ENCODE measurements at regions not wholly inside any gene's neighbourhood (a gene's known extent, or its start where the extent isn't known, plus 50 kb on each side); places are given as distances from the start of the nearest gene placed in this dataset.

DNA sequence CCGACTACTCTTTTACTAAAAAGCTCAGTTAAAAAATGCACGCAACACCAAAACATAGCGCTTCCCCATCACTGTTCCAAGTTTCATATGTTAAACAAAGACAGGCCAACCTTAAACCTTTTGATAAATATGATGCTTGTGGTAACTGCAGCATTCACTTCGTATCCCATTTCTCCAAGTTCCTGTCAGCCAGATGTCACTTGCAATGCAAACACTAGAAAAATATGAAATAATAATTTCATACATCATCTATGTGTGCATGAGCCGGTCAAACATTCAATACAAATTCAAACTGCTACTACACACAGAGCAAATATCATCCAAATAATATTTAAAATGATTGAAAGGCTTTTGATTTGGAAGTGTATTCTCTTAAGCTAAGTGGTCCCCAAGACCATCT, 636.5 kb downstream of the LMO4 start:
- DNase-seq (ENCODE audit: low read depth in 1 of 2, low spot score in 1 of 2) = no peak
- TF ChIP-seq JUND (IDR thresholded peaks at IDR 0.05; ENCODE audit: low read depth) = no peak
- in situ Hi-C loops (cut with HindIII; ENCODE audit: low pct_unique_long_range_greater_than_20kb, low sequenced_read_pairs) = no loop called here

DNA sequence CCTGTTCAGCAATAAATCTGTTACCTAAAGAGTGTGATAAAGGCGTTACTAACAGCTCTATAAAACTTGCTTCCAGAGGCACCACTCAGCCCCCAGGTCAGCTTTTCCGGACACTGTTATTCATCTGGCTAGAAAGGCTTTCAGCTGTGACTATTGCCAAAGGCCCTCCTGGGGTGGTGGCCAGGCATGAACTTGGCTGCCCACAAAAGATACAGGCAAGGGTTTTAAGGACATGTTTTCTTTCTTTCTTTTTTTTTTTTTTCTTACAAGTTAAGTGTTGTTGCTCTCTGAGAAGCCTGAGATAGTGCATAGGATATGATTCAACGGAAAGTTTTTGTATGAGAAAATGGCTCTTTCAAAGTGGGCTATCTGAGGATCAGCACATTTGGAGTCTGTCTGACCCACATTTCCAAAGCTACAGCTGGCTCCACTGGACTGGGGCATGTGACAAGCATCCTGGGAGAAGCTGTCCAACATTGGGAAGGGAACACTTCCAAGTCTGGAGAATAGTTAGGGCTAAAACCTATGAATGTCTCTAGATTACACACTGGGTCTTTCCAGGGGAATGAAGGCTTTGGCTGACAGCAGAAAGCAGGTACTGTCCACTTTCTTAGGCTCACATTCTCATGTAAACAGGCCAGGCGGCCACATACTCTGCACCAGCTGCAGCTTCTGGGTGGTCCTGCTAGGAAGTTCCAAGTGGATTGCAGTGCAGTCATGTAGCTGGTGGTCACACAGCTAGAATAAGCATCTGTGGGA, 639.7 kb downstream of the LMO4 start:
- TF ChIP-seq JUND (IDR thresholded peaks at IDR 0.05; ENCODE audit: low read depth) = no peak
- no peak for DNase-seq (ENCODE audit: low read depth in 1 of 2, low spot score in 1 of 2)
- in situ Hi-C loops (cut with HindIII; ENCODE audit: low pct_unique_long_range_greater_than_20kb, low sequenced_read_pairs) = no loop called here

DNA sequence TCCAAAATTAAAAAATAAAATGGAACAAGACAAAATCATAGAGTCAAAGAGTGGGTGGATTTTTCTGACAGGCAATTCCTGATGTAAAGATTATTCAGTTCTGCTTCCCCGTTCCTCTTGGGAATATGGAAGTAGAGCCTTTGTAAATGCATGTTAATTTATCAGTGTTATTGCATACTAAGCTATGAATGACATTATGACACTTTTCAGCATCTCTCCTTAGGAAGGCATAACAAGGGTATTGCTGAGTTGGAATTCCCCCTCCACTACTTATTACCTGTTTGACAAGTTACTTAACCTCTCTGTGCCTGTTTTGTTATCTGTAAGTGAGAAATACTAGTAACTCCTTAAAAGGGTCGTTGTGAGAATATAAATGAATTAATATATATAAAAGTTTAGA, 640.4 kb downstream of the LMO4 start:
- DNase-seq (ENCODE audit: low read depth in 1 of 2, low spot score in 1 of 2) = no peak
- no peak for TF ChIP-seq JUND (IDR thresholded peaks at IDR 0.05; ENCODE audit: low read depth)
- in situ Hi-C loops (cut with HindIII; ENCODE audit: low pct_unique_long_range_greater_than_20kb, low sequenced_read_pairs) = no loop called here

DNA sequence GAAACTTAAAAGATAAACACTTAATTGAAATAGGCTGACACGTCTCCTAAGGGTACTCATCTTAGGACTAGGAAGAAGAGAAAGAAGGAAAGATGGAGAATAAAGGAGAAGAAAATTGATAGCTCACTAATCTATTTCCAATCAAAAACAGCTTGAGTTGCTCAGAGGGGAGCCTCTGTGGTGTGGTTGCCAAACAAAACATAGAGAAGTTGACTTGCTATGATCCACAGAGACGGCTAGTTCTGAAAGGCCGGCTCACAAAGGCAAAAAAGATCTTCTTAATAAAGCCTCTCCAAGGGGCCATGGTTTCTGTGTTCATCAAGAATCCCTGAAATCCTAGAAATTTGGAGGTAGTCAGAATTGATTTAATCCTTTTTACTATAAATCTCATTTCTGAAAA, 644.1 kb downstream of the LMO4 start:
- no peak for DNase-seq (ENCODE audit: low read depth in 1 of 2, low spot score in 1 of 2)
- in situ Hi-C loops (cut with HindIII; ENCODE audit: low pct_unique_long_range_greater_than_20kb, low sequenced_read_pairs) = no loop called here
- no peak for TF ChIP-seq JUND (IDR thresholded peaks at IDR 0.05; ENCODE audit: low read depth)

DNA sequence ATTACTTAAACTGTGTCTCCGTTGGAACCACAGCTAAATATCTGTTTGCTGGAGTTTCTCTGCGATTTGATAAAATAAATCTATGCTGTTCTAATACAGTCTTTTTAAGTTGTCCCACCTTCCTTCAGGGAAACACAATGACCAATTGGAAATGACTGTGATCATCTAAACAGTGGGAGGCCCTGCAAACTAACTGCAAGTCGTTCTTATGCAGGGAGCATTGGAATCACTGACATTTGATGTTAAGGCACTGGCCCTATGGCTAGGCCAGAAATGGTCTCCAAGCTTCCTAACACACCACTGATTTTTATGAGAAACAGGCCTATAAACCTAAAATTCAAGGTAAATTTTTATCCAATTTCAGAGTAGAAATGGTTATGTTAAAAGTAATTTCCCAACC, 645.2 kb downstream of the LMO4 start:
- no peak for DNase-seq (ENCODE audit: low read depth in 1 of 2, low spot score in 1 of 2)
- in situ Hi-C loops (cut with HindIII; ENCODE audit: low pct_unique_long_range_greater_than_20kb, low sequenced_read_pairs) = no loop called here
- no peak for TF ChIP-seq JUND (IDR thresholded peaks at IDR 0.05; ENCODE audit: low read depth)

DNA sequence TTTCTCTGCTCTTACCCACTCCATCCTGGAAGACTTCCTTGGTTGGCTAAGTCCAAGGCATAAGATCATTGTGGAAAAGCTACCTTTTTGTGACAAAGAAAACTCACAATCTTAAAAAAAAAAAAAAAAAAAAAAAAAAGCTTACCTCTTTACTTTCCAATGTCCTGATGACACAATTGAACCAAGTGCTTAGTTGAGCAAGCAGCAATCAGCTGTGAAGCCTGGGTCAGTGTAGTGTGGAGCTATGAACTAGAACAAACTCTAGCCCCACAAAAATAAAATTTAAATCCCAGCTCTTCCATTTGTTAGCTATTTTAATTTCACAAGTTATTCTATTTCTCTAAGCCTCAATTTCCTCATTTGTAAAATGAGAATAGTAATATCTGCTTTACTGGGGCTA, 647.6 kb downstream of the LMO4 start:
- DNase-seq (ENCODE audit: low read depth in 1 of 2, low spot score in 1 of 2) = no peak
- TF ChIP-seq JUND (IDR thresholded peaks at IDR 0.05; ENCODE audit: low read depth) = no peak
- in situ Hi-C loops (cut with HindIII; ENCODE audit: low pct_unique_long_range_greater_than_20kb, low sequenced_read_pairs) = no loop called here

DNA sequence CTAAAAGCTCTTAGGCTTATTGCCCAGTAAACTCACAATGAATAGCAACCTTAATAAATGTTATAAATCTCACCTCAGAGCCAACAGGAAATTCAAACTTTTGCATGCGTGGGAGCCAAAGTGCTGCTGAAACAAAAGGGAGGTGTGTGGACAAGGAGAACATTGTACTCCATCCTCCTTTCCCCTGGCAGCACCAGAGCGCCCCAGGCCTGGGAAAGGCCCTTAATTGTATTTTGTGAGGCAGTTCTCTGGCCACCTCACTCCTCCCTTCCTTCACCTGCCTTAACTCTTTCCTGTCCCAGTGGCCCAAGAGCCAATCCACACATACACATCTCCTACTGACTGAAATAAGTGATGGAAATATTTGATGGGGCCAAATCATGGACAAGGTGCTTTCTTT, 648.5 kb downstream of the LMO4 start:
- in situ Hi-C loops (cut with HindIII; ENCODE audit: low pct_unique_long_range_greater_than_20kb, low sequenced_read_pairs) = no loop called here
- DNase-seq (ENCODE audit: low read depth in 1 of 2, low spot score in 1 of 2) = peak in 1 of 2 experiments; percentile 22
- TF ChIP-seq JUND (IDR thresholded peaks at IDR 0.05; ENCODE audit: low read depth) = no peak

DNA sequence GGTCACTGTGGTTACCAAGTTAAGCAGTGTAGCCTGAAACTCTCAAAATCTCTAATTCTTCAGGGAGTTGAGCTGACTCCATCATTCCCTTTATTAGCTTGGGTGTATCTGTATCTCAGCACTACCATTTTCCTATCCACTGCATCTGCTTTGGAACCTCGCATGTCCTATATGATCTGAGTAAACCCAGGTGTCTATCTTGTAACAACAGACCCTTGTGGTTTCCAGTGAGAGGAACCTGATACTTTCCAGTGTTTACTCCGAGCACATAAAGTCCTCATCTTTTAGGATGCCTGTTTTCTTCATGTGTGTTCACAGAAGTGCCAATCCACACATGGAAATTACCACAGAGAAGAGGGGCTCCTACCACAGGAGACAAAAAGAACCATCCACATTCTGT, 650.4 kb downstream of the LMO4 start:
- in situ Hi-C loops (cut with HindIII; ENCODE audit: low pct_unique_long_range_greater_than_20kb, low sequenced_read_pairs) = no loop called here
- no peak for DNase-seq (ENCODE audit: low read depth in 1 of 2, low spot score in 1 of 2)
- no peak for TF ChIP-seq JUND (IDR thresholded peaks at IDR 0.05; ENCODE audit: low read depth)

DNA sequence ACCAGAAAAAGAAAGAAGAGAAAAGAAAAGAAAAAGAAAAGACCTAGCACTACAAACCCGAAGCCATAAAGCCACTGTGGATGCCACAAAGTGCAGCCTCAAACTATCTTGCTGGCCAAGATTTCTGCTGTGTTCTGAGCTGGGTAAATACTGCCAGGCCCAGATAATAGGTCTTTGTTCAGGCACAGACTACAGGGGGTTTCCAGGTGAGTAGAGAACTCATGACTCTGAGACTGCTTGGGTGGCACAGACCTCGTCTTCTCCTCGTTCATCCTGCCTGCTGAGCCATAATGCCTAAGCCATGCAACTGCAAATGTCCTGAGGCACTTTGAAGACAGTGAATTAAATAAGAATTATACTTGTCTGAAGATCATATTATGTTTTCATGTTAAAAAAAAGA, 651.8 kb downstream of the LMO4 start:
- no peak for DNase-seq (ENCODE audit: low read depth in 1 of 2, low spot score in 1 of 2)
- in situ Hi-C loops (cut with HindIII; ENCODE audit: low pct_unique_long_range_greater_than_20kb, low sequenced_read_pairs) = no loop called here
- TF ChIP-seq JUND (IDR thresholded peaks at IDR 0.05; ENCODE audit: low read depth) = no peak

DNA sequence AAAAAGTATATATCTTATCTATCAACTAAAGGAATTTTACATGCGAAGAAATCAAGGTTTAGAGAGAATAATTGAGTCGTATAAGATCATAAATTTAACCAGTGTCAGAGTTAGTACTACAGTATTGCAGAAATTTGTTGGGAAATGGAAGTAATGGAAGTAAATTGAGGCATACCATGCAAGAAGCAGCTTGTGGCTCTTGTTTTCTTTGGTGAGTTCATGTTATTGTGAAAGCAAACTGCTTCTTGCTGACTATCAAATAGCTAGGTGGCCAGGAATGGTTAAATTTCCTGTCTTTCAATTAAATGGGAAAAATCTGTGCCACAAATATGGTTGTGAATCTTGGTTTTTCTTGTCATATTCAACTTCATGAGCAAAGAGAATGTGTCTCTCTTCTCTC, 652.7 kb downstream of the LMO4 start:
- TF ChIP-seq JUND (IDR thresholded peaks at IDR 0.05; ENCODE audit: low read depth) = no peak
- DNase-seq (ENCODE audit: low read depth in 1 of 2, low spot score in 1 of 2) = no peak
- in situ Hi-C loops (cut with HindIII; ENCODE audit: low pct_unique_long_range_greater_than_20kb, low sequenced_read_pairs) = no loop called here

DNA sequence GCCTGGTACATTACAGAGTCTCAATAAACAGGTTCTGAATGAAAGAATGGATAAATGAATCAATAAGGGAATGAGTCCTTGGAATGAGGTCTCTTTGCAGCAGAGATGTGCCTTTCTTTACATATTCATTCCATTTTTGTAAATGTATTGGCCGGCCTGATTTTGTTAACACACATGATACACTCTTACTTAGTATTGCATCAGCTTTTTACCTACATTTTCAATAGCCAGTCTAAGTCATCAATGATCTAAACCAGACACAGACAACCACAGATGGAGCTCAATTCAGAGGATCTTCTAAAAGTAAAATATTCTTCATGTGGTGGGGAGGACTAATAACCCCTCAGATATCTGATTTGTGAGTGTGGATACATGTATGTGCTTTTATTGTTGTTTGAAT, 653.1 kb downstream of the LMO4 start:
- no peak for TF ChIP-seq JUND (IDR thresholded peaks at IDR 0.05; ENCODE audit: low read depth)
- DNase-seq (ENCODE audit: low read depth in 1 of 2, low spot score in 1 of 2) = no peak
- in situ Hi-C loops (cut with HindIII; ENCODE audit: low pct_unique_long_range_greater_than_20kb, low sequenced_read_pairs) = no loop called here

DNA sequence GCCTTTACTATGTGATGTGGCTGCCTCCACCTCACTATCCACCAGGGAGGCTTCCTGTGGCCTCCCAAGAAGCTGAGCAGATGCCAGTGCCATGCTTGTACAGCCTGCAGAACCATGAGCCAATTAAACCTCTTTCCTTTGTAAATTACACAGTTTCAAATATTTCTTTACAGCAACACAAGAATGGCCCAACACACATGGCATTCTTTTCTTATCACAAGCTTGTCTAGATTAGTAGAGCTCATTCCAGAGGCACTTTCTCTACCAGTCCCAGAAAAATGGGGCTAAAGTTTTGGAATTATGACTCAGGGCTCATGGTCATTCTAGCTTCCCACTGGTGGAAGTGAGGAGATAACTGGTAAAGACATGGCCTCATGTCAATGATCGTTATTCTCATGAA, 655.2 kb downstream of the LMO4 start:
- in situ Hi-C loops (cut with HindIII; ENCODE audit: low pct_unique_long_range_greater_than_20kb, low sequenced_read_pairs) = no loop called here
- DNase-seq (ENCODE audit: low read depth in 1 of 2, low spot score in 1 of 2) = no peak
- TF ChIP-seq JUND (IDR thresholded peaks at IDR 0.05; ENCODE audit: low read depth) = no peak

DNA sequence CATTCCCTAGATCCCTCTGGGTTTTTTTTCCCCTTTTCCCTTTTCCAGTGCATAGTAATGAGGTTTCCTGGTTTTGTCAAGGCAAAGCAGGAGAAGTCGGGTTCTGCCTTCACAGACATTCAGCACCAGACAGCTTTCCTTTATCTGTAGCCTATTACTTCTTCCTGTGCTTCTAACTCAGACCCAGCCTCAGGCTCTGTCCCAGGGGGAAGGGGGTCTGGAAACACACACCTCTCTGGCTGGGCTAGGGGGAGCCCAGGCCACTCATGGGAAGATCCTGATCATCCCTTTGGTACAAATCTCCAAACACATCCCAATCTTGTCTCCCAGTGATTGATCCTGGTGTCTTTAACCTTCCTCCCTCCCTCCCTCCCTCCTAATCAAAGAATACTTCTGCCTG, 656.4 kb downstream of the LMO4 start:
- no peak for TF ChIP-seq JUND (IDR thresholded peaks at IDR 0.05; ENCODE audit: low read depth)
- DNase-seq (ENCODE audit: low read depth in 1 of 2, low spot score in 1 of 2) = no peak
- in situ Hi-C loops (cut with HindIII; ENCODE audit: low pct_unique_long_range_greater_than_20kb, low sequenced_read_pairs) = no loop called here

Data from T47D (cell line).